ENCODE measurements at regions not wholly inside any gene's neighbourhood (a gene's known extent, or its start where the extent isn't known, plus 50 kb on each side); places are given as distances from the start of the nearest gene placed in this dataset.

- H3K79me2 ChIP-seq (ENCODE audit: insufficient read depth, low read length) = no peaks in the 10 kb centered on the region
- H3K9me3 ChIP-seq (ENCODE audit: insufficient read depth, low read depth, low read length) = no peaks in the 10 kb centered on the region
- no peaks in the 10 kb centered on the region for H3K36me3 ChIP-seq (ENCODE audit: insufficient read depth, low read length)
- H3K9me2 ChIP-seq (replicated peaks; ENCODE audit: low read depth, low read length) = no peaks in the 10 kb centered on the region
- TF ChIP-seq EZH2phosphoT487 (IDR thresholded peaks at IDR 0.05; ENCODE audit: borderline replicate concordance) (no peak), CTCF (conservative IDR thresholded peaks at IDR 0.05; ENCODE audit: low read length) (no peak)
- H3K4me3 ChIP-seq (ENCODE audit: low read length, poor library complexity, severe bottlenecking) = no peak overlapping the region
- H3K9ac ChIP-seq (ENCODE audit: low read depth, low read length, poor library complexity, severe bottlenecking) = no peak overlapping the region
- no peaks in the 10 kb centered on the region for H3K4me1 ChIP-seq (ENCODE audit: insufficient read depth, low read length, poor library complexity, severe bottlenecking)
- no peak overlapping the region for H3K4me2 ChIP-seq (ENCODE audit: low read depth, low read length, poor library complexity, severe bottlenecking)
- no peaks in the 10 kb centered on the region for H4K20me1 ChIP-seq (ENCODE audit: insufficient read depth, low read length, poor library complexity, severe bottlenecking)
- no peaks in the 10 kb centered on the region for H3F3A ChIP-seq (ENCODE audit: low read depth)
- H2AFZ ChIP-seq (ENCODE audit: low read length) = no peak overlapping the region
- H3K27me3 ChIP-seq (ENCODE audit: insufficient read depth, low read length, poor library complexity, severe bottlenecking) = no peaks in the 10 kb centered on the region
Measured at GRCh38 chr20:52497731-52498130, 306.2 kb upstream of the ZFP64 start.

- no peaks in the 10 kb centered on the region for H3K9me3 ChIP-seq (ENCODE audit: insufficient read depth, low read depth, low read length)
- no peaks in the 10 kb centered on the region for H3K9me2 ChIP-seq (replicated peaks; ENCODE audit: low read depth, low read length)
- no peak overlapping the region for H3K9ac ChIP-seq (ENCODE audit: low read depth, low read length, poor library complexity, severe bottlenecking)
- H3K4me2 ChIP-seq (ENCODE audit: low read depth, low read length, poor library complexity, severe bottlenecking) = no peak overlapping the region
- no peak overlapping the region for H2AFZ ChIP-seq (ENCODE audit: low read length)
- H3K36me3 ChIP-seq (ENCODE audit: insufficient read depth, low read length) = no peaks in the 10 kb centered on the region
- no peaks in the 10 kb centered on the region for H3K27me3 ChIP-seq (ENCODE audit: insufficient read depth, low read length, poor library complexity, severe bottlenecking)
- no peaks in the 10 kb centered on the region for H4K20me1 ChIP-seq (ENCODE audit: insufficient read depth, low read length, poor library complexity, severe bottlenecking)
- no peaks in the 10 kb centered on the region for H3K79me2 ChIP-seq (ENCODE audit: insufficient read depth, low read length)
- H3F3A ChIP-seq (ENCODE audit: low read depth) = no peaks in the 10 kb centered on the region
- H3K4me1 ChIP-seq (ENCODE audit: insufficient read depth, low read length, poor library complexity, severe bottlenecking) = no peaks in the 10 kb centered on the region
- H3K4me3 ChIP-seq (ENCODE audit: low read length, poor library complexity, severe bottlenecking) = no peak overlapping the region
- TF ChIP-seq CTCF (conservative IDR thresholded peaks at IDR 0.05; ENCODE audit: low read length) = no peak
- no peak for TF ChIP-seq EZH2phosphoT487 (IDR thresholded peaks at IDR 0.05; ENCODE audit: borderline replicate concordance)
Measured at GRCh38 chr20:52496191-52496590, 304.6 kb upstream of the ZFP64 start.

- Histone ChIP-seq H3K27me3 (ENCODE audit: insufficient read depth, low read length, poor library complexity, severe bottlenecking) (no peaks in the 10 kb centered on the region), H3K36me3 (ENCODE audit: insufficient read depth, low read length) (no peaks in the 10 kb centered on the region), H3K4me2 (ENCODE audit: low read depth, low read length, poor library complexity, severe bottlenecking) (no peak overlapping the region), H3K9me3 (ENCODE audit: insufficient read depth, low read depth, low read length) (no peaks in the 10 kb centered on the region), H3K79me2 (ENCODE audit: insufficient read depth, low read length) (no peaks in the 10 kb centered on the region), H3F3A (ENCODE audit: low read depth) (no peaks in the 10 kb centered on the region), H3K9me2 (replicated peaks; ENCODE audit: low read depth, low read length) (no peaks in the 10 kb centered on the region), H2AFZ (ENCODE audit: low read length) (no peak overlapping the region), H3K4me1 (ENCODE audit: insufficient read depth, low read length, poor library complexity, severe bottlenecking) (no peaks in the 10 kb centered on the region), H4K20me1 (ENCODE audit: insufficient read depth, low read length, poor library complexity, severe bottlenecking) (no peaks in the 10 kb centered on the region), H3K9ac (ENCODE audit: low read depth, low read length, poor library complexity, severe bottlenecking) (no peak overlapping the region), H3K4me3 (ENCODE audit: low read length, poor library complexity, severe bottlenecking) (no peak overlapping the region)
- TF ChIP-seq CTCF (conservative IDR thresholded peaks at IDR 0.05; ENCODE audit: low read length) (no peak), EZH2phosphoT487 (IDR thresholded peaks at IDR 0.05; ENCODE audit: borderline replicate concordance) (no peak)
Measured at GRCh38 chr20:52494244-52494643, 302.7 kb upstream of the ZFP64 start.
